PC-3 (cell line): ENCODE measurements at regions not wholly inside any gene's neighbourhood (a gene's known extent, or its start where the extent isn't known, plus 50 kb on each side); places are given as distances from the start of the nearest gene placed in this dataset.

Experiments used
- CTCF ChIP-seq: fragments of 300-600 bp; sonication (generic); conservative IDR thresholded peaks from 2 replicates; pipeline ENCODE4 v1.5.1; 2017; ENCODE audit warnings: antibody characterized with exemption, low read depth, mild to moderate bottlenecking, low read length
- EZH2 ChIP-seq: fragments of 300-600 bp; sonication (generic); IDR thresholded peaks from one replicate; pipeline ENCODE4 v1.6.1; 2017; ENCODE audit warnings: antibody characterized with exemption, mild to moderate bottlenecking, low read length; ENCODE audit not compliant: unreplicated experiment
- EZH2phosphoT487 ChIP-seq: fragments of 300-600 bp; sonication (generic); IDR thresholded peaks from 2 replicates; pipeline ENCODE4 v1.6.1; 2018; ENCODE audit warnings: mild to moderate bottlenecking, antibody characterized with exemption, low read length, borderline replicate concordance

- TF ChIP-seq EZH2 (no peak), CTCF (no peak), EZH2phosphoT487 (no peak)
These were observed 581.2 kb downstream of the PTPRC start for GRCh38 chr1:199220031-199220430.
